ENCODE measurements at regions not wholly inside any gene's neighbourhood (a gene's known extent, or its start where the extent isn't known, plus 50 kb on each side); places are given as distances from the start of the nearest gene placed in this dataset.

- no peak overlapping the region for H3K9ac ChIP-seq (ENCODE audit: insufficient read depth, low read length)
- TF ChIP-seq EZH2 (IDR thresholded peaks at IDR 0.05; ENCODE audit: low read length, missing control alignments), result no peak
- TF ChIP-seq CTCF (conservative IDR thresholded peaks at IDR 0.05 in 1 of 2, IDR thresholded peaks at IDR 0.05 in 1 of 2; ENCODE audit: low read depth in 1 of 2, low read length in 2 of 2), result no peak
- no peaks in the 10 kb centered on the region for H3K36me3 ChIP-seq (ENCODE audit: control insufficient read depth, insufficient read depth, low read length)
- no peaks in the 10 kb centered on the region for H3K4me1 ChIP-seq (ENCODE audit: control insufficient read depth, extremely low read depth, insufficient read depth, low read length)
- no peaks in the 10 kb centered on the region for H3K9me3 ChIP-seq (ENCODE audit: control insufficient read depth, insufficient read depth, low read depth, low read length)
- no peaks in the 10 kb centered on the region for H4K20me1 ChIP-seq (ENCODE audit: control insufficient read depth, extremely low read depth, insufficient read depth, low read length)
- H3K4me2 ChIP-seq (ENCODE audit: extremely low read depth, insufficient read depth, low read length), result no peak overlapping the region
- no peak overlapping the region for H3K27ac ChIP-seq (ENCODE audit: insufficient read depth, low read length)
- no peaks in the 10 kb centered on the region for H3K27me3 ChIP-seq (ENCODE audit: control insufficient read depth, insufficient read depth, low read length)
- H3K79me2 ChIP-seq (ENCODE audit: control insufficient read depth, insufficient read depth, low read length), result no peaks in the 10 kb centered on the region
- no peak overlapping the region for H2AFZ ChIP-seq (ENCODE audit: low read length)
- no peak for DNase-seq (ENCODE audit: low read depth in 2 of 2)
- no peak overlapping the region for H3K4me3 ChIP-seq (replicated peaks in 1 of 4; ENCODE audit: control extremely low read depth in 1 of 4, insufficient read depth in 1 of 4, low read depth in 3 of 4, low read length in 4 of 4)
Measured at GRCh38 chr2:362924-363323, 75.0 kb upstream of the ALKAL2 start.

GRCh38 chr2:360124-360523 lies 72.2 kb upstream of the ALKAL2 start:
- no peaks in the 10 kb centered on the region for H3K79me2 ChIP-seq (ENCODE audit: control insufficient read depth, insufficient read depth, low read length)
- no peaks in the 10 kb centered on the region for H4K20me1 ChIP-seq (ENCODE audit: control insufficient read depth, extremely low read depth, insufficient read depth, low read length)
- H3K36me3 ChIP-seq (ENCODE audit: control insufficient read depth, insufficient read depth, low read length), result no peaks in the 10 kb centered on the region
- no peaks in the 10 kb centered on the region for H3K4me1 ChIP-seq (ENCODE audit: control insufficient read depth, extremely low read depth, insufficient read depth, low read length)
- H3K9ac ChIP-seq (ENCODE audit: insufficient read depth, low read length), result no peak overlapping the region
- H2AFZ ChIP-seq (ENCODE audit: low read length), result no peak overlapping the region
- H3K4me2 ChIP-seq (ENCODE audit: extremely low read depth, insufficient read depth, low read length), result no peak overlapping the region
- no peak overlapping the region for H3K4me3 ChIP-seq (replicated peaks in 1 of 4; ENCODE audit: control extremely low read depth in 1 of 4, insufficient read depth in 1 of 4, low read depth in 3 of 4, low read length in 4 of 4)
- no peaks in the 10 kb centered on the region for H3K9me3 ChIP-seq (ENCODE audit: control insufficient read depth, insufficient read depth, low read depth, low read length)
- H3K27ac ChIP-seq (ENCODE audit: insufficient read depth, low read length), result no peak overlapping the region
- DNase-seq (ENCODE audit: low read depth in 2 of 2), result no peak
- TF ChIP-seq EZH2 (IDR thresholded peaks at IDR 0.05; ENCODE audit: low read length, missing control alignments), result no peak
- TF ChIP-seq CTCF (conservative IDR thresholded peaks at IDR 0.05 in 1 of 2, IDR thresholded peaks at IDR 0.05 in 1 of 2; ENCODE audit: low read depth in 1 of 2, low read length in 2 of 2), result no peak
- no peaks in the 10 kb centered on the region for H3K27me3 ChIP-seq (ENCODE audit: control insufficient read depth, insufficient read depth, low read length)

- H4K20me1 ChIP-seq (ENCODE audit: control insufficient read depth, extremely low read depth, insufficient read depth, low read length), result no peaks in the 10 kb centered on the region
- H3K9ac ChIP-seq (ENCODE audit: insufficient read depth, low read length), result no peak overlapping the region
- no peak for DNase-seq (ENCODE audit: low read depth in 2 of 2)
- no peak for TF ChIP-seq EZH2 (IDR thresholded peaks at IDR 0.05; ENCODE audit: low read length, missing control alignments)
- no peak for TF ChIP-seq CTCF (conservative IDR thresholded peaks at IDR 0.05 in 1 of 2, IDR thresholded peaks at IDR 0.05 in 1 of 2; ENCODE audit: low read depth in 1 of 2, low read length in 2 of 2)
- H3K4me3 ChIP-seq (replicated peaks in 1 of 4; ENCODE audit: control extremely low read depth in 1 of 4, insufficient read depth in 1 of 4, low read depth in 3 of 4, low read length in 4 of 4), result no peak overlapping the region
- no peaks in the 10 kb centered on the region for H3K79me2 ChIP-seq (ENCODE audit: control insufficient read depth, insufficient read depth, low read length)
- H3K27me3 ChIP-seq (ENCODE audit: control insufficient read depth, insufficient read depth, low read length), result no peaks in the 10 kb centered on the region
- no peak overlapping the region for H2AFZ ChIP-seq (ENCODE audit: low read length)
- no peaks in the 10 kb centered on the region for H3K4me1 ChIP-seq (ENCODE audit: control insufficient read depth, extremely low read depth, insufficient read depth, low read length)
- no peaks in the 10 kb centered on the region for H3K9me3 ChIP-seq (ENCODE audit: control insufficient read depth, insufficient read depth, low read depth, low read length)
- H3K36me3 ChIP-seq (ENCODE audit: control insufficient read depth, insufficient read depth, low read length), result no peaks in the 10 kb centered on the region
- no peak overlapping the region for H3K4me2 ChIP-seq (ENCODE audit: extremely low read depth, insufficient read depth, low read length)
- H3K27ac ChIP-seq (ENCODE audit: insufficient read depth, low read length), result no peak overlapping the region
Measured at GRCh38 chr2:359047-359446, 71.2 kb upstream of the ALKAL2 start.
